RWPE2 (cell line): ENCODE measurements at regions not wholly inside any gene's neighbourhood (a gene's known extent, or its start where the extent isn't known, plus 50 kb on each side); places are given as distances from the start of the nearest gene placed in this dataset.
A peak's percentile ranks its signal among the peaks of the same experiment; 100 is the strongest.

Experiments
- ATAC-seq: fragments of 200-7000 bp; cut with Tn5 transposase; 3 replicates; pipeline ENCODE4 v1.9.1; 2021; ENCODE audit warnings: low read depth
- DNase-seq: peaks from one replicate; pipeline ENCODE4 v3.0.0-alpha.2; 2020; ENCODE audit warnings: low spot score
- H3K27ac ChIP-seq: fragments of 450-650 bp; 2 replicates; pipeline ENCODE4 v1.5.1; 2017; ENCODE audit warnings: mild to moderate bottlenecking; ENCODE audit not compliant: poor library complexity, severe bottlenecking
- H3K27me3 ChIP-seq: fragments of 250-450 bp; sonication (Bioruptor Pico); 2 replicates; pipeline ENCODE4 v1.5.1; 2021; ENCODE audit warnings: mild to moderate bottlenecking, moderate library complexity; ENCODE audit not compliant: insufficient read depth, poor library complexity, severe bottlenecking
- H3K36me3 ChIP-seq: fragments of 250-450 bp; sonication (Bioruptor Pico); 2 replicates; pipeline ENCODE4 v1.5.1; 2020; ENCODE audit warnings: low read depth, mild to moderate bottlenecking, moderate library complexity
- H3K4me1 ChIP-seq: fragments of 250-450 bp; sonication (Bioruptor Pico); 2 replicates; pipeline ENCODE4 v1.5.1; 2021; ENCODE audit warnings: mild to moderate bottlenecking, moderate library complexity; ENCODE audit not compliant: insufficient read depth, poor library complexity, severe bottlenecking
- H3K4me3 ChIP-seq: fragments of 250-450 bp; sonication (Bioruptor Pico); 2 replicates; pipeline ENCODE4 v1.5.1; 2021; ENCODE audit warnings: mild to moderate bottlenecking, moderate library complexity; ENCODE audit not compliant: severe bottlenecking
- H3K9me3 ChIP-seq: fragments of 250-450 bp; sonication (Bioruptor Pico); 2 replicates; pipeline ENCODE4 v1.5.1; 2021; ENCODE audit warnings: mild to moderate bottlenecking, moderate library complexity; ENCODE audit not compliant: severe bottlenecking
- CTCF ChIP-seq: fragments of 450-650 bp; IDR thresholded peaks from one replicate; pipeline ENCODE4 v1.5.1; 2017; ENCODE audit warnings: mild to moderate bottlenecking, moderate library complexity; ENCODE audit not compliant: poor library complexity, severe bottlenecking

- Histone ChIP-seq H3K4me1 (peaks cover 5% of the 10 kb centered on the region), H3K4me3 (peak overlapping the region; percentile 84), H3K27ac (peak overlapping the region; percentile 62), H3K9me3 (no peaks in the 10 kb centered on the region), H3K36me3 (no peaks in the 10 kb centered on the region), H3K27me3 (no peaks in the 10 kb centered on the region)
- ATAC-seq (no peak), DNase-seq (no peak)
- no peak for TF ChIP-seq CTCF
Measured at GRCh38 chr2:144333143-144333555, 186.8 kb downstream of the ZEB2 start.

DNA sequence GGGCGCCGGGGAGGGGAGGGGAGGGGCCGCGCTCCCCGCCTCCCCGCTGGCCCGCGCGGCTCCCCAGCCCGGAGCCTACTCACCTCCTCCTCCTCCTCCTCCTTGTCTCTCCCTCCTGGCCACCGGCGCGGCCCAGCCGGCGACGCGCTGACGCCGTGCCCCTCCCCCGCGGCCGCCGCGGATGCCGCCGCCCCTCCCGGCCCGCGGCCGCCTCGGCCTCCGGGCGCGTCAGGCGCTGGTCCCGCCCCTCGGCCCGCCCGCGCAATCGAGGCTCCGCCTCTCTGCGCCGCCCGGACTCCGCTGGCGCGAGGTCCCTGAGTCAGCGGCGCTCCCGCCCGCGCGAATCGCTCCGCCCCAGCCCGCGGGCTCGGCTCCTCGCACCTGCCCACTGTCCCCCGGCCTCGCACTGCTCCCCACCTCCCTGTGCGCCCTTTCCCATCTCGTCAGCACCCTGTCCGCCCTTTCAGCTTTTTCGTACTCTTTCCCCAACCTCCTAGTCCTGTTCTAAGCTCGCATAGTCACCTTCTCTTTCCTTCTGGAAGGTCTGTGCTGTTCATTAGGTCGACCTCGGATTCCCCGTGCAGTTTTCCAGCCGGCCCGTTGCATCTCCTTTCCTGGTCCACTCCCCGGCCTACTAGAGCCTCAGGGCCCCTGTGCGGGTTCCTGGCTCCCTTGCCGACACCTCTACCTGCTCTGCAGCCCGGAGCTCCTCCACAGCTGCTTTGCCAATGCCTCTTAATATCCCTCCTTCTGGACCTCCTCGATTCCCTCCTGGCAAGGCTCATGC, 187.4 kb downstream of the ZEB2 start:
- Histone ChIP-seq H3K4me1 (peaks cover 5% of the 10 kb centered on the region), H3K36me3 (no peaks in the 10 kb centered on the region), H3K27ac (peak overlapping the region; percentile 62), H3K27me3 (no peaks in the 10 kb centered on the region), H3K9me3 (no peaks in the 10 kb centered on the region), H3K4me3 (peak overlapping the region; percentile 84)
- peak; percentile 1 for TF ChIP-seq CTCF
- peak; percentile 76 for DNase-seq
- ATAC-seq, result peak; percentile 83

- ATAC-seq, result peak; percentile 74
- no peaks in the 10 kb centered on the region for H3K36me3 ChIP-seq
- peak overlapping the region; percentile 84 for H3K4me3 ChIP-seq
- H3K9me3 ChIP-seq, result no peaks in the 10 kb centered on the region
- H3K4me1 ChIP-seq, result peaks cover 5% of the 10 kb centered on the region
- no peaks in the 10 kb centered on the region for H3K27me3 ChIP-seq
- H3K27ac ChIP-seq, result peak overlapping the region; percentile 62
- peak; percentile 35 for TF ChIP-seq CTCF
- peak; percentile 61 for DNase-seq
Measured at GRCh38 chr2:144331674-144332355, 188.1 kb downstream of the ZEB2 start.

DNA sequence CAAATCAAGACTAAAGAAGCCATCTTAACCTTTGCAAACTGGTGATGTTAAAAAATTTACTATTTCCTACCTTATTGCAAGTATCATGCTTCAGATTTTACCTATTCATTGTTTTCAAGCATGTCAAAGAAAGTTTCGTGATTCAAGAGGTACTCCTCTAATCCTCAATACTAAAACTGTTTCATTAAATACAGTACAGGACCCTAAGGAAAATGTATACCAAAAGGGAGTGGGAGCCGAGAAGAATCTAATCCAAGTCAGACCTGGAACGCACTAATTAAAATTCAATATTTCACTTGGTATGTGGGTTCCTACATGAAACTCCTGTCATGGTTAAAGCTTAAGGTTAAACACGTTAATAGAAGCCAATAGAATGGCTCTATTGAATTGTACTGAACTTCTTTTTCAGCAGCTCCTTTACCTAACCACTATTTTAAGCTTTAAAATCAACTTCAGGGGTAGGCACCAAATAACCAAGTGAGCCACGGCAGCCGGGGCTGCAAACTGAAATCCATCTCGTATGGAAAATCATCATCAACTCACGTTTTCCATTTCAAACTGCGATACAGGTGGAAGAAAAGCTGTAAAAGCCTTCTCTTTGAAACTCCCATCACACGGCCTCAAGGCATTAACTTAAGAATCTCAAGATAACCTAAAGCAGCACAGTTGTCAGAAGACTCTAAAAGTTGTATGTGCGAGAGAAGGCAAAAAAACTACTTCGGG, 188.8 kb downstream of the ZEB2 start:
- ATAC-seq (no peak), DNase-seq (no peak)
- no peaks in the 10 kb centered on the region for H3K36me3 ChIP-seq
- peaks cover 5% of the 10 kb centered on the region for H3K4me1 ChIP-seq
- TF ChIP-seq CTCF, result no peak
- no peaks in the 10 kb centered on the region for H3K27me3 ChIP-seq
- peak overlapping the region; percentile 84 for H3K4me3 ChIP-seq
- peak overlapping the region; percentile 62 for H3K27ac ChIP-seq
- no peaks in the 10 kb centered on the region for H3K9me3 ChIP-seq
